ENCODE measurements at regions not wholly inside any gene's neighbourhood (a gene's known extent, or its start where the extent isn't known, plus 50 kb on each side); places are given as distances from the start of the nearest gene placed in this dataset.
"Not testable (repeated sequence)": the region's sequence is repeated elsewhere in the genome, so short reads cannot be mapped to it uniquely, and the experiment has no call there.

GRCh38 chr9:94437128-94437527 lies 108.7 kb upstream of the NUTM2F start:
- H3K9me3 Mint-ChIP-seq; H3K4me3 Mint-ChIP-seq; H3K36me3 Mint-ChIP-seq (ENCODE audit: insufficient read depth in 2 of 2): not testable (repeated sequence)

GRCh38 chr9:94438336-94438735 lies 109.9 kb upstream of the NUTM2F start:
- not testable (repeated sequence) for H3K36me3 Mint-ChIP-seq (ENCODE audit: insufficient read depth in 2 of 2); H3K9me3 Mint-ChIP-seq; H3K27ac Mint-ChIP-seq; H3K4me3 Mint-ChIP-seq; ATAC-seq (replicated peaks in 1 of 2); DNase-seq; H3K27me3 Mint-ChIP-seq (ENCODE audit: low read depth); H3K4me1 Mint-ChIP-seq (ENCODE audit: low read depth)

More at GRCh38 chr9:94437128-94437527, 108.7 kb upstream of the NUTM2F start:
- not testable (repeated sequence) for ATAC-seq (replicated peaks in 1 of 2); H3K4me1 Mint-ChIP-seq (ENCODE audit: low read depth); DNase-seq; H3K27me3 Mint-ChIP-seq (ENCODE audit: low read depth); H3K27ac Mint-ChIP-seq

- H3K4me1 Mint-ChIP-seq (ENCODE audit: low read depth); DNase-seq; H3K36me3 Mint-ChIP-seq (ENCODE audit: insufficient read depth in 2 of 2); ATAC-seq (replicated peaks in 1 of 2); H3K9me3 Mint-ChIP-seq; H3K27me3 Mint-ChIP-seq (ENCODE audit: low read depth); H3K27ac Mint-ChIP-seq; H3K4me3 Mint-ChIP-seq: not testable (repeated sequence)
Observed at GRCh38 chr9:94441146-94441545, 112.7 kb upstream of the NUTM2F start.

- H3K27ac Mint-ChIP-seq, result no peak overlapping the region
- H3K4me3 Mint-ChIP-seq, result no peak overlapping the region
- no peaks in the 10 kb centered on the region for H3K27me3 Mint-ChIP-seq (ENCODE audit: low read depth)
- ATAC-seq (replicated peaks in 1 of 2) (no peak), DNase-seq (no peak)
- H3K36me3 Mint-ChIP-seq (ENCODE audit: insufficient read depth in 2 of 2), result peaks cover 3 to 7% of the 10 kb centered on the region in 2 donors
- no peaks in the 10 kb centered on the region for H3K9me3 Mint-ChIP-seq
- peaks cover 7% of the 10 kb centered on the region for H3K4me1 Mint-ChIP-seq (ENCODE audit: low read depth)
Observed at GRCh38 chr9:94441796-94442195, 113.1 kb upstream of the PCAT7 start.

- Mint-ChIP-seq H3K36me3 (ENCODE audit: insufficient read depth in 2 of 2) (peaks cover 3 to 8% of the 10 kb centered on the region in 2 donors), H3K4me1 (ENCODE audit: low read depth) (peaks cover 7% of the 10 kb centered on the region), H3K27ac (no peak overlapping the region), H3K4me3 (no peak overlapping the region), H3K27me3 (ENCODE audit: low read depth) (no peaks in the 10 kb centered on the region), H3K9me3 (no peaks in the 10 kb centered on the region)
- ATAC-seq (replicated peaks in 1 of 2) (no peak), DNase-seq (no peak)
Observed at GRCh38 chr9:94443032-94443722, 111.7 kb upstream of the PCAT7 start.

- DNase-seq, result no peak
- H3K4me1 Mint-ChIP-seq (ENCODE audit: low read depth), result peaks cover 7% of the 10 kb centered on the region
- no peaks in the 10 kb centered on the region for H3K27me3 Mint-ChIP-seq (ENCODE audit: low read depth)
- H3K4me3 Mint-ChIP-seq, result no peak overlapping the region
- no peak for ATAC-seq (replicated peaks in 1 of 2)
- peaks cover 3 to 15% of the 10 kb centered on the region in 2 donors for H3K36me3 Mint-ChIP-seq (ENCODE audit: insufficient read depth in 2 of 2)
- no peak overlapping the region for H3K27ac Mint-ChIP-seq
- no peaks in the 10 kb centered on the region for H3K9me3 Mint-ChIP-seq
Observed at GRCh38 chr9:94445863-94446262, 109.0 kb upstream of the PCAT7 start.

GRCh38 chr9:94449486-94449885 lies 105.4 kb upstream of the PCAT7 start:
- H3K27ac Mint-ChIP-seq, result no peak overlapping the region
- H3K4me3 Mint-ChIP-seq, result no peak overlapping the region
- no peaks in the 10 kb centered on the region for H3K9me3 Mint-ChIP-seq
- H3K36me3 Mint-ChIP-seq (ENCODE audit: insufficient read depth in 2 of 2), result peaks cover 3 to 13% of the 10 kb centered on the region in 2 donors
- H3K27me3 Mint-ChIP-seq (ENCODE audit: low read depth), result no peaks in the 10 kb centered on the region
- ATAC-seq (replicated peaks in 1 of 2) (no peak), DNase-seq (no peak)
- no peaks in the 10 kb centered on the region for H3K4me1 Mint-ChIP-seq (ENCODE audit: low read depth)

- Mint-ChIP-seq H3K4me3 (no peak overlapping the region), H3K9me3 (peaks cover 10 to 20% of the 10 kb centered on the region in 2 donors), H3K27ac (peak overlapping the region; percentile 18), H3K27me3 (ENCODE audit: low read depth) (no peaks in the 10 kb centered on the region), H3K36me3 (ENCODE audit: insufficient read depth in 2 of 2) (peaks cover 17 to 29% of the 10 kb centered on the region in 2 donors), H3K4me1 (ENCODE audit: low read depth) (no peaks in the 10 kb centered on the region)
- ATAC-seq (replicated peaks in 1 of 2) (no peak), DNase-seq (no peak)
Observed at GRCh38 chr9:94464790-94465189, 90.1 kb upstream of the PCAT7 start.

GRCh38 chr9:94472063-94472462 lies 82.8 kb upstream of the PCAT7 start:
- Mint-ChIP-seq H3K9me3 (peaks cover 2 to 16% of the 10 kb centered on the region in 2 donors), H3K36me3 (ENCODE audit: insufficient read depth in 2 of 2) (peaks cover 9 to 10% of the 10 kb centered on the region in 2 donors), H3K27me3 (ENCODE audit: low read depth) (peaks cover 28% of the 10 kb centered on the region)
- not testable (repeated sequence) for H3K27ac Mint-ChIP-seq; DNase-seq; H3K4me1 Mint-ChIP-seq (ENCODE audit: low read depth); H3K4me3 Mint-ChIP-seq; ATAC-seq (replicated peaks in 1 of 2)

GRCh38 chr9:94472806-94473360 lies 82.0 kb upstream of the PCAT7 start:
- Mint-ChIP-seq H3K4me3 (no peak overlapping the region), H3K27ac (no peak overlapping the region), H3K4me1 (ENCODE audit: low read depth) (no peaks in the 10 kb centered on the region), H3K9me3 (peaks cover 0 to 14% of the 10 kb centered on the region in 2 donors), H3K36me3 (ENCODE audit: insufficient read depth in 2 of 2) (peaks cover 6 to 8% of the 10 kb centered on the region in 2 donors), H3K27me3 (ENCODE audit: low read depth) (peaks cover 36% of the 10 kb centered on the region)
- DNase-seq, result no peak
- ATAC-seq (replicated peaks in 1 of 2), result no peak

GRCh38 chr9:94478755-94479730 lies 75.8 kb upstream of the PCAT7 start:
- ATAC-seq (replicated peaks in 1 of 2) (no peak), DNase-seq (no peak)
- H3K27ac Mint-ChIP-seq, result no peak overlapping the region
- H3K36me3 Mint-ChIP-seq (ENCODE audit: insufficient read depth in 2 of 2), result peaks cover 0 to 2% of the 10 kb centered on the region in 2 donors
- H3K4me1 Mint-ChIP-seq (ENCODE audit: low read depth), result no peaks in the 10 kb centered on the region
- no peak overlapping the region for H3K4me3 Mint-ChIP-seq
- peaks cover 37% of the 10 kb centered on the region for H3K27me3 Mint-ChIP-seq (ENCODE audit: low read depth)
- no peaks in the 10 kb centered on the region for H3K9me3 Mint-ChIP-seq

GRCh38 chr9:94479757-94480156 lies 75.1 kb upstream of the PCAT7 start:
- no peak for ATAC-seq (replicated peaks in 1 of 2)
- H3K27me3 Mint-ChIP-seq (ENCODE audit: low read depth), result peaks cover 32% of the 10 kb centered on the region

GRCh38 chr9:94480205-94480604 lies 74.7 kb upstream of the PCAT7 start:
- DNase-seq (no peak), ATAC-seq (replicated peaks in 1 of 2) (no peak)
- Mint-ChIP-seq H3K4me3 (no peak overlapping the region), H3K27me3 (ENCODE audit: low read depth) (peaks cover 28% of the 10 kb centered on the region), H3K27ac (no peak overlapping the region), H3K9me3 (no peaks in the 10 kb centered on the region), H3K36me3 (ENCODE audit: insufficient read depth in 2 of 2) (no peaks in the 10 kb centered on the region), H3K4me1 (ENCODE audit: low read depth) (no peaks in the 10 kb centered on the region)

More at GRCh38 chr9:94479757-94480156, 75.1 kb upstream of the PCAT7 start:
- DNase-seq, result no peak
- Mint-ChIP-seq H3K4me3 (no peak overlapping the region), H3K4me1 (ENCODE audit: low read depth) (no peaks in the 10 kb centered on the region), H3K36me3 (ENCODE audit: insufficient read depth in 2 of 2) (no peaks in the 10 kb centered on the region), H3K9me3 (no peaks in the 10 kb centered on the region), H3K27ac (no peak overlapping the region)
